Adipocyte (in vitro differentiated cells): ENCODE measurements at regions not wholly inside any gene's neighbourhood (a gene's known extent, or its start where the extent isn't known, plus 50 kb on each side); places are given as distances from the start of the nearest gene placed in this dataset.

ENCODE experiments used
- DNase-seq: peaks from one replicate; pipeline ENCODE4 v3.0.0-alpha.2; 2015; ENCODE audit warnings: low read depth
- H3K27me3 ChIP-seq: replicated peaks from 2 replicates; pipeline ENCODE4 v1.7.0; 2013; ENCODE audit warnings: mild to moderate bottlenecking, low read length, moderate library complexity; ENCODE audit not compliant: control insufficient read depth, insufficient read depth
- H3K36me3 ChIP-seq: 2 replicates; pipeline ENCODE4 v1.7.0; 2013; ENCODE audit warnings: low read length, mild to moderate bottlenecking, moderate library complexity; ENCODE audit not compliant: control insufficient read depth, insufficient read depth, severe bottlenecking
- H3K4me1 ChIP-seq: 2 replicates; pipeline ENCODE4 v1.7.0; 2013; ENCODE audit warnings: mild to moderate bottlenecking, low read length, moderate library complexity; ENCODE audit not compliant: control insufficient read depth, insufficient read depth
- H3K4me3 ChIP-seq: 2 replicates; pipeline ENCODE4 v1.7.0; 2013; ENCODE audit warnings: mild to moderate bottlenecking, low read length, moderate library complexity
- H3K9ac ChIP-seq: 2 replicates; pipeline ENCODE4 v1.7.0; 2013; ENCODE audit warnings: mild to moderate bottlenecking, low read length, moderate library complexity
- H3K9me3 ChIP-seq: 2 replicates; pipeline ENCODE4 v1.7.0; 2013; ENCODE audit warnings: mild to moderate bottlenecking, low read length, moderate library complexity; ENCODE audit not compliant: control insufficient read depth

DNA sequence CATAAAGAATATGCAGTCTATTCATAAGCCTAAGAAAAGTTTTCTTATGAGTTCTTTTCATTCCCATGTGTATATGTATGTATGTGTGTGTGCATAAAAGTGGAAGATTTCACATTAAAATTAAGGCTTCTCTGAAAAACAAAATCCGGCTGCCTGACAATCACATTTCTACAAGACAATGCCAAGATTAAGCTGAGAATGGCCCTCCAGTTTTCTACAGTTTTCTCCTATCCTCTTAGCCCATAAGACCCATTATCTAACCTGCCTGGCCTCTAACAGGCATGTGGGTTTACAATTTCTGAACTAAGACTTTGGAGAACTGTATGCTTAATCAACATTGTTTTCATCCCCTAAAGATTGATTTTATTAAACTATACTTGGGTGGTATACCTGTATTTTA, 446.0 kb upstream of the SEMA3A start:
- peaks cover 19% of the 10 kb centered on the region for H3K4me1 ChIP-seq
- no peak overlapping the region for H3K9ac ChIP-seq
- no peak for DNase-seq
- no peak overlapping the region for H3K4me3 ChIP-seq
- H3K27me3 ChIP-seq: no peaks in the 10 kb centered on the region
- H3K9me3 ChIP-seq: no peaks in the 10 kb centered on the region
- H3K36me3 ChIP-seq: no peaks in the 10 kb centered on the region

DNA sequence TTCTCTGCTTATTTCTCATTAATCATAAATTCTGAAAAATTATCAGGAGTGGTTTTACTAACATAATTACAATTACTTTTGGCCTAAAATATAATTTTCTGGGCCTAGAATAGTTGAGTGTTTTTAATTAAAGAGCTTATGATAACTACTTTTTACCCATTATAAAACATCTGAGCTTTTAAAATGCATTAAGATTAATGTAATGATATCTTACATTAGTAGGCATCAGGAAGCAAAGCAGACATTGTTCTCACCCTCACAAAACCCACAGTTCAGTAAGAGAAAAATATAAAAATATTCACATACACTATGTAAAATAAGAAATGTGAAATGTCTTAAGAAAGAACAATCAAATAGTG, 443.7 kb upstream of the SEMA3A start:
- Histone ChIP-seq H3K4me3 (no peak overlapping the region), H3K36me3 (no peaks in the 10 kb centered on the region), H3K4me1 (peaks cover 19% of the 10 kb centered on the region), H3K27me3 (no peaks in the 10 kb centered on the region), H3K9ac (peak overlapping the region; percentile 59), H3K9me3 (no peaks in the 10 kb centered on the region)
- DNase-seq: no peak

DNA sequence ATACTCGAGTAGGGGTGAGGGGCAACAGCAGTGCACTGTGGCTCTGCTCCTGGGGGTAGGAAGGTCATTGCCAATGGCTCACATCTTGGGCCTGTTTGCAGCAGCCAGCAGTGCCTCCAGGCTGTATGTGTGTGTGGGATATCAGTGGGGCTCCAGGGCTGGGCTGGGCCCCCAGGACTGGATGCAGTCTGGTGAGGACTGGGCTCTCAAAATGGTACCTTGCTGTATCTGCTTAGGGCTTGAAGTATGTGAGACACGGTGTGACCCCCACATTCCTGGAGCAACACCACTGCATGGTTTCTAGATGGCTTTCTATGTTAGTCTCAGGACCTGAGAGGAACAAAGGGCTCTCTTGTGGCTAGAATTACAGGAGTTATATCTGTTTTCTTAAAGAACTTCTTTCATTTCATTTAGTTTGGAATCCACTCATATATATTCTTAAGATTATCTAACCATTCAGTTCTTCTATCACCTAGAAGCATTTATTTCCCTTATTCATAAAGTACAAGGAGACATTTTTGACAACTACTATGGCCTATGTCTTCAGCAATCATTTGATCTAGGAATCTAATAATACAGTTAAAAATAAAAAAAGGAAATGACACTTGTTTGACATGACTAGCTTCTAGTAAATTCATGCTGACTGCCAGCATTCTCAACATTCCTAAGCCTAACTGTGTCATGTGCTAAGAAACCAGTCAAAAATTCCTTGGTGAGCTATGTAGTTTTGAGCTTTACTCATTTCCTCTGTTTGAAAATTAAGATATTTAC, 443.2 kb upstream of the SEMA3A start:
- Histone ChIP-seq H3K9me3 (no peaks in the 10 kb centered on the region), H3K27me3 (no peaks in the 10 kb centered on the region), H3K4me3 (no peak overlapping the region), H3K9ac (peak overlapping the region; percentile 59), H3K36me3 (no peaks in the 10 kb centered on the region), H3K4me1 (peaks cover 19% of the 10 kb centered on the region)
- DNase-seq: peak; percentile 79

DNA sequence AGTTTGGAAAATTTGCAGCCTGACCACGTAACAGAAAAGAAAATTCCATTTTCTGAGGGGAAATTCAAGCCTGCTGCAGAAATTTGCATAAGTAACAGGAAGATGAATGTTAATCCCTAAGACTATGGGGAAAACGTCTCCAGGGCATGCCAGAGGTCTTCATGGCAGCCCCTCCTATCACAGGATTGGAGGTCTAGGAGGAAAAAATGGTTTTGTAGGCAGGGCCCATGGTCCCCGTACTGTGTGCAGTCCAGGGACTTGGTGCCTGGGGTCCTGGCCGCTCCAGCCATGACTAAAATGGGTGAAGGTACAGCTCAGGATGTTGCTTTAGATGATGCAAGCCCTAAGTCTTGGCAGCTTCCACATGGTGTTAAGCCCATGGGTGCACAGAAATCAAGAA, 437.3 kb upstream of the SEMA3A start:
- Histone ChIP-seq H3K9ac (no peak overlapping the region), H3K4me3 (no peak overlapping the region), H3K4me1 (no peaks in the 10 kb centered on the region), H3K36me3 (no peaks in the 10 kb centered on the region), H3K27me3 (no peaks in the 10 kb centered on the region), H3K9me3 (peaks cover 7% of the 10 kb centered on the region)
- no peak for DNase-seq

DNA sequence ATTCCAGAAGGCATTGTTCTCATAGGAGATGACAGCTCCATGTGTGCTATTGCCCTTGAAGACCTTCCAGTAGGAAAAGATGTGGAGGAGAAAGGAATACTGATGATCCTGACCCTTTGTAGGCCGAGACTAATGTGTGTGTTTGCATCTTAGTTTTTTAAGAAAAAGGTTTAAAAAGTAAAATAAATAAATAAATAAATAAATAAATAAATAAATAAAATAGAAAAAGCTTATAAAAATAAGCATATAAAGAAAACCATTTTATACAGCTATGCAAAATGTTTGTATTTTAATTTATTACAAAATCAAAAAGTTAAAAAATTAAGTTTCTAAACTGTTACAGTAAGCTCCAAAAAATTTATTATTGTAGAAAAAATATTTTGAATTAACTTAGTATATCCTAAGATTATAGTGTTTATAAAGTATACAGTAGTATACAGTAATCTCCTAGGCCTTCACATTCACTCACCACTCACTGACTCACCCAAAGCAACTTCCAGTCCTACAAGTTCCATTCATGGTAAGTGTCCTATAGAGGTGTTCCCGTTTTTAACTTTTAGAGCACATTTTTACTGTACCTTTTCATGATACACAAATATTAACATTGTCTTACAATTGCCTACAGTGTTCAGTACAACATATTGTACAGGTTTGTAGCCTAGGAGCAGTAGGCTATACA, 435.2 kb upstream of the SEMA3A start:
- Histone ChIP-seq H3K36me3 (no peaks in the 10 kb centered on the region), H3K9ac (no peak overlapping the region), H3K4me1 (peaks cover 4% of the 10 kb centered on the region), H3K4me3 (no peak overlapping the region), H3K27me3 (no peaks in the 10 kb centered on the region), H3K9me3 (peaks cover 7% of the 10 kb centered on the region)
- DNase-seq: no peak

DNA sequence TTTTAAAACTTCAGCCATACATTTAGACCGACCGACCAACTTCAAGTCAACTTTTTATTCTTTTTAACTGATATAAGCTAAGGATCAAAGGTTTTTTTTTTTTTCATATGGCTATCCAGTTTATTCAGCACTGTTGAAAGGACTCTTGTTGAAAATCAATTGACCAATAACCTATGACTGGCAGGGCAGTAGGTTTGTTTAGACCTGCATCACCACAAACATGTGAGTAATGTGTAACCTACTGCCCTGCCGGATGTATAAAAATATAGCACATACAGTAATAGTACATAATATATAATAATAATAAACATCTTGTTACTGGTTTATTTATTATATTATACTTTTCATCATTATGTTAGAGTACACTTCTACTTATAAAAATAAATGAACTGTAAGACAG, 434.6 kb upstream of the SEMA3A start:
- Histone ChIP-seq H3K9me3 (peaks cover 7% of the 10 kb centered on the region), H3K36me3 (no peaks in the 10 kb centered on the region)

DNA sequence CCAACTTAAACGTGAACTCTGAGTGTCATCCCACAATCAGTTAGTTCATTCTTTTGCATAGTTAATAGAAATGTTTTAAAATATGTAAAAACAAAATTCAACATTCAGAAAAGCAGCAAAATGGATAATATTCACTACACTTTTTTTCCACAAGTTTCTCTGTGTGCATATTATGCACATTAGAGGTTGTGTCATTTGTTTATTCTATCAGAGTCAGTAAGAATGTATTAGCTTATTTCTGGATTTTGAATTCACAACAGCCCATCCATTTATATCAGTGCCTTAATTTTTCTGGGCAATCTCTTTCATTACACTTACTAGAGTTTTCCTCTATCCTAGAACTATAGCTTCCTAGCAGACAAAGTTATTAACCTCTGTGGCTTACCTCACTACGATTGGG, 432.7 kb upstream of the SEMA3A start:
- no peaks in the 10 kb centered on the region for H3K27me3 ChIP-seq
- H3K4me3 ChIP-seq: no peak overlapping the region
- H3K36me3 ChIP-seq: no peaks in the 10 kb centered on the region
- peaks cover 7% of the 10 kb centered on the region for H3K9me3 ChIP-seq
- no peak overlapping the region for H3K9ac ChIP-seq
- H3K4me1 ChIP-seq: peaks cover 12% of the 10 kb centered on the region
- DNase-seq: no peak

More for the DNA sequence above, 434.6 kb upstream of the SEMA3A start:
- Histone ChIP-seq H3K4me1 (peaks cover 9% of the 10 kb centered on the region), H3K9ac (no peak overlapping the region), H3K27me3 (no peaks in the 10 kb centered on the region), H3K4me3 (no peak overlapping the region)
- DNase-seq: no peak

DNA sequence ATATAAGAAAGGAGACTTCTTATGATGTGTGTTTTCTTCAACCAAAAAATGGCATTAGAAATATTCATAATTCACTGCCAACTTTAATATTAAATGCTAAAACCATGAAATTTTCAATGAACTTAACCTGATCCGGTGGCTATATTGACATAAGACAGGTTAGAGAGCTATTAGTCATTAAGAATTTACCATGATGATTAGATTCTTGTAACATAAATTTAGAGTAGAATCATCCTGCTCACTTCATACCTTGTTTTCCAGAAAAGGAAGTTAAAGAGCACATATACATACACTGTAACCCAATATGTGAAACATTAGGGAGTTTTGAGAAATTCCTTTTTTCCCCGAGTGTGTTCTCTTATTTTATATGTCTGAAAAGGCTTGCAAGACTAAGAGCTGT, 430.3 kb upstream of the SEMA3A start:
- no peak overlapping the region for H3K9ac ChIP-seq
- no peak overlapping the region for H3K4me3 ChIP-seq
- DNase-seq: no peak
- no peaks in the 10 kb centered on the region for H3K36me3 ChIP-seq
- no peaks in the 10 kb centered on the region for H3K9me3 ChIP-seq
- H3K27me3 ChIP-seq: no peaks in the 10 kb centered on the region
- H3K4me1 ChIP-seq: peaks cover 12% of the 10 kb centered on the region

DNA sequence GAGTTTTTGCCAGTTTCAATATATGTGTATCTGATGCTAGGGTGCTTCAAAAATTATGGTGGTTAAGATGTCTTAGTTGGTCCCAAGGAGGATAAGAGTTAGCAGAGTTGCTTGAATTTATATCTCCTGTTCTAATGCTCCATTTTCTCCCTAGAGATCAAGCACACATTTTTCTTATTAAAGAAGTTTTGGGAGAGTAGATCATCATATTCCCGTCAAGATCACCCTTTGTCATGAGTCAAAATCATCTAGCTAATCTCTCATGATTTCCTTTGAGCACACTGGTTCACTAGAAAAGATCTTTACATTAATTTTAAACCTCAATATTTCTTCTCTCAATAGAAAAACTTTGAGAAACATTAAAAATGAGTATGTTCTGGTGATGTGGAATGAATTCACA, 429.9 kb upstream of the SEMA3A start:
- no peak overlapping the region for H3K9ac ChIP-seq
- no peaks in the 10 kb centered on the region for H3K36me3 ChIP-seq
- H3K4me3 ChIP-seq: no peak overlapping the region
- peak; percentile 20 for DNase-seq
- H3K4me1 ChIP-seq: peaks cover 12% of the 10 kb centered on the region
- no peaks in the 10 kb centered on the region for H3K9me3 ChIP-seq
- H3K27me3 ChIP-seq: no peaks in the 10 kb centered on the region

DNA sequence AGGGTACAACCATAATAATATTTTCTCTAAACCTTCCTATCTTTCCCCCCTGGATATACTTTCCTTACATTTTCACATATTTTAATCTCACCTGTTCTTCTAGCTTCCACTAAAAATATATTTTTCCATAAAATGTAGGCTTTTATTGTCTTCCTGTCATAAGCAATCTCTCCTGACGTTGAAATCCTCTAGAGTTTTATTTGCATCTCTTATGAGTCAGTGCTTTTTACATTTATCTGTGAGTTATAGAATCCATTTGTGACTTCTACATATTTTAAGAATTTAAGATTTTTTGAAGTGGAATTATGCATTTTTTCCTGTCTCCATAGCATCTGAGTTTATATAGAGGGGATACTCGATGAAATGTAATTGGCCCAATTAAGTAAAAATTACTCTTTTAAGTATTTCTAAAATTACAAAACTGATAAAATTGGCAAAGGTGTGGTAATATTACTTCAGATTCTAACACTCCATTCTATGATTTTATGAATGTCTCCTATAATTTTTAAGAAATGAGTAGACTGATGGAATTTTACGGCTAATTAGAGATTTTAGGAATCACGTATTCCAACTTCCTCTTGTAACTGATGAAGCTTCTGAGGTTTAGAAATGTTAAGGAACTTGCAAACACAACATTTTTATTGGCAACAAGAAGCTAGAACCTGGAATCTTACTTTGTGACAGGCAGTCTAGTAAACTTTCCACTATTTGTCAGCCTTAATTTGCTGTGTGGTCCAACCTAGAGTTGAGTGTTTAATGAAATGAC, 422.9 kb upstream of the SEMA3A start:
- H3K36me3 ChIP-seq: no peaks in the 10 kb centered on the region
- no peaks in the 10 kb centered on the region for H3K9me3 ChIP-seq
- H3K27me3 ChIP-seq: no peaks in the 10 kb centered on the region
- peaks cover 23% of the 10 kb centered on the region for H3K4me1 ChIP-seq
- H3K4me3 ChIP-seq: no peak overlapping the region
- no peak overlapping the region for H3K9ac ChIP-seq
- no peak for DNase-seq

DNA sequence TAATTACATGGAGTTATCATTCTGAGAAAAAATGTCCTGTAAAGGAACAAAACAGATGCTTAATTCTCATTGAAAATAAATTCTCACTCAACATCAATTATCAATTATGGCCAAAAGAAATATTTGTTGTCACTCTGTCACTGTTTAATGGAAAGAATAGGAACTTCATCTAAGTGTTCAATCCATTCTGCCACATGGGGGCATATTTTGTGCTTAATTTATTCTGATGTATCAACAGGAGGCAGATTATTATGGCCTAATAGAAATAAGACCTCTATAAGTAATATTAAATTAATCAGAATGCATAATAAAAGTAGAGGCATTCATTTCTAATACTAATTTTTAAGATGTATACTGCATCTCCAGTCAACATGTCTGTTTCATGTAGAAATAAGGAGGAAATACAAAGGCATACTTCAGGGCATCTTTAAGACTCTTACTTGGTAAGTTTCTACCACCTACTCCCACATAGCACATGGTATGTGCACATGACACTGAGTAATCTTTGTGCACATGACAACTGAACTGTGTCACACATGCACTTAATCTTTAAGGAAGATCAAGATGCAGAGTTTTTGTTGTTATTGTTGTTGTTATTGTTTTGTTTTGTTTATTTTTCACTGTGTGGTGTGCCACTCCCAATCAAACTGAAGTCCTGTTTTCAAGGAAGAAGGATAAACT, 420.4 kb upstream of the SEMA3A start:
- Histone ChIP-seq H3K4me1 (peaks cover 23% of the 10 kb centered on the region), H3K36me3 (no peaks in the 10 kb centered on the region), H3K9ac (no peak overlapping the region), H3K9me3 (no peaks in the 10 kb centered on the region), H3K27me3 (no peaks in the 10 kb centered on the region), H3K4me3 (no peak overlapping the region)
- no peak for DNase-seq
